NCI-H2029 (cell line): ENCODE measurements at regions not wholly inside any gene's neighbourhood (a gene's known extent, or its start where the extent isn't known, plus 50 kb on each side); places are given as distances from the start of the nearest gene placed in this dataset.
"Not testable (repeated sequence)": the region's sequence is repeated elsewhere in the genome, so short reads cannot be mapped to it uniquely, and the experiment has no call there.

Experiments used
- DNase-seq: peaks from one replicate; lab custom pipeline; 2025; lab: John Stamatoyannopoulos, UW

DNA sequence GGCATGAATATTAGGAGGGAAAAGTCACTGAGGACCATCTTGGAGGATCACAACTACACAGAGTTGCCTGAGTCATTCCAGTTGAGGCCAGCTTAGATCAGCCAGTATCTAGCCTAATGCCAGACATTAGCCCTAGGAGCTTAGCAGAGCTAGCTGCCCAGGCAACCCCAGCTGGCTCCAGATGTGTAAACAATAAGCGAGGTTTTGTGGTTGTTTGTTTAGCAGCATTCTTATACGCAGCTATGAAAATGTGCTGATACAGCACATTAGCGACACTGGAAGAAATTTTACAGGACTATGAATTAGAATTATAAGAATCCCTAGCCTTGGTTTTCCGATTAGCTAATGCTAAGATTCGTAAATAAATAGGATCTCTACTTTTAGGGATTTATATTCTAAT, 59.3 kb downstream of the BTBD3 start:
- peak; percentile 56 for DNase-seq

DNA sequence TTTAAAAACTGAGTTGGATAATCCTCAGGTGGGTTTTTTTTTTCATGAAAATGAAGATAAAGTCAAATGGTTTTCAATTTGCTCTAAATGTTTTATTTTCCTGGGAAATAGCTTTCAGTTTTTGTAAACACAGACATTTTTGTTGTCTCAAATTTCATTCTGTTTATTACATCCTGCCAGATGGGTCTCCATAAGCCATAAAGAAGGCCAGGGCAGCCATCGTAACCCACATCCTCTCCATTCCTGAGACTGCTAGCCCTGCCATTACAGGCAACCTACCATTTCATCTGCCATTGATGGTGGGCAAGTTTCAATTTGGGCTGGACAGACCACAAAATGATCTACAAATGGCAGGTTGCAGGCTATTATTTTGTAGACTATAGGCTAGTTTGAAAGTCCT, 60.8 kb downstream of the BTBD3 start:
- no peak for DNase-seq

DNA sequence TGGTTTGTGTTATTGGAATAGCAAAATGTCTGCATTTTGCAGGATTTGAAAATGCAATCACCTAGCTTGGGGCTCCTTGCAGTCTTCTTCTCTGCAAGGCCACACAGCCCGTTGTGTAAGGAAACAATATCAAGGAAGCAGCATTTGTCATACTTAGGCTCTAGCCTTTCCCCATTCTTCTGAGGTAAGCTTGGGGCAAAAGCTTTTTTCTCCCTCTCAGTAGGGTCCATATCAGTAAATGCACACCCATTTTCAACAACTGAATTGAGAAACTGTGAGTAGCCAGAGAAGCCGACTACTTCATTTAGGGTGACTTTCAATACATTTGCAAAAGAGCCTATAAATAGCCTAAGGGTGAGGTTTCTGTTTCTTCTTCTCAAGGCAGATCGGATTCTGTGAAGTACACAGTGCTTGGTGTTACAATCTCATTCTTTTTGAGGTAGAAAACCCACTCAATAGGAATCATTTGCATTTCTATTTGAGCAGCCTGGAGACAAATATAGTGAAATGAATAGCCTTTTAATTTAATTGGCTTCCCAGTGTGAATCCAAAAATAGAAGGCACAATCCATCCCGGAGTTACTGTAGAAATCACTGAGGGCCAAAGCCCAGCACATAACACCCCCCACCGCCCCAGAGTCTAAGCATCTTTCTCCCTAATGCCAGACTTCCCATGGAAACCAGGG, 61.8 kb downstream of the BTBD3 start:
- no peak for DNase-seq

DNA sequence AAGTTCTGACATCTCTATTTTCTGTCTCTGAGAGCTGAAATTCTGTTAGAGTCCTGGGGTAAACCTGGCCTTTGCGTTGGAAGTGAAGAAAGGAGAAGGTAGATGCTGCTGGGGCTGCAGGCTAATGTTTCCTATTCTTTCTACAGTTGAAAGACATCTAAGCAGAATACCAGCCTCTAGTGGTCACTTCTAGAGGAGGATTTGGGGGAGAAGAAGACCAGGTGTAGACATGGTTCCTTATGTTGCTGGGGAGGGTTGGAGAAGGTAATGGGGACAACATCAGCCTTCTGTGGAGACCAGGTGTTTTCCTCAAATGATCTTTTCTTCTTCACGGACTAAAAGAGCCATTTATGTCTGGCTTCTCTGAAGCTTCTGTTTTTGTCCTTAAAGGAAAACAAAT, 62.6 kb downstream of the BTBD3 start:
- DNase-seq: no peak

DNA sequence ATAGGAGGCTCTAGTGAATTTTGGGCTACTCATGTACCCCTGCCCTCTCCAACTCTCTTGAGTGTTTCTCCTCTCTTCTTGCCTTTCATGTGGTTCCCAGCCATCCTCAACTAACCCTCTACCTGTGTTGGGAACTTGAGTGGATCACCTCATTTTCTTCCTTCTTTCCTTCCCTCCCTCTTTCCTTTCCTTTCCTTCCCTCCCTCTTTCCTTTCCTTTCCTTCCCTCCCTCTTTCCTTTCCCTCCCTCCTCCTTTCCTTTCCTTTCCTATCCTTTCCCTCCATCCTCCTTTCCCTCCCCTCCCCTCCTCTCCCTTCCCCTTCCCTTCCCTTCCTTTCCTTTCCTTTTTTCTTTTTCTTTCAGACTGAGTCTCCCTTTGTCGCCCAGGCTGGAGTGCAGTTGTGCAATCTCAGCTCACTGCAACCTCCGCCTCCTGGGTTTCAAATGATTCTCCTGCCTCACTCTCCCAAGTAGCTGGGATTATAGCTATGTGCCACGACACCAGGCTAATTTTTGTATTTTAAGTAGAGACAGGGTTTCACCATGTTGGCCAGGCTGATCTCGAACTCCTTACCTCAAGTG, 63.8 kb downstream of the BTBD3 start:
- no peak for DNase-seq

DNA sequence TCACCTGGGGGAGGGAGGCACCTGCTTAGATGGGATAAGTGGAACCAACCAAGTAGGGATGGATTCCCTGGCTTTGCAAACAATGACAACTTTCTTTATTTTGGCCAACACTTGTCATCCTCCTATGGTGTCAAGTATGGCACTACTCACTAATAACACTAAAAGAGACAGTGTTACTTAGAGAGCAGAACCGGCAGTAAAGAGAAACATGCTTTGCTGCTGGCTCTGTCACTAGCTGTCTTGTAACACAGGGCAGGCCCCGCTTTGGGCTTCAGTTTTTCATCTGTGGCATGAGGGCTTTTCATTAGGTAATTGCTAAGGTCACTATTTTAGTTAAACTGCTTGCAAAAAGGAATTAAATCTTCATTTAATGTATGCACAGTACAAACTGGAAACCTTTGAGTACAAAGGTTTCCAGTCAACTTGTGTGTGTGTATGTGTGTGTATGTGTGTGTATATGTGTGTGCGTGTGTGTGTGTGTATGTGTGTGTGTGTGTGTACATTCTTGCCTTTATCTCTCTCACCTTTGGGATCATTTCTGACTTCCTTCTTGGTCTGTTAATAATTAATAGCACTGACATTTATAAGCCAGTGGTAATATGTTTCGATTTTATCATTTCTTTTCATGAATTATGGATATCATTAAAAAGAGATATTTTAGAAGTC, 64.7 kb downstream of the BTBD3 start:
- no peak for DNase-seq

- no peak for DNase-seq
Measured at GRCh38 chr20:11982955-11983470, 65.3 kb downstream of the BTBD3 start.

- DNase-seq: no peak
Measured at GRCh38 chr20:11986954-11987353, 69.3 kb downstream of the BTBD3 start.

DNA sequence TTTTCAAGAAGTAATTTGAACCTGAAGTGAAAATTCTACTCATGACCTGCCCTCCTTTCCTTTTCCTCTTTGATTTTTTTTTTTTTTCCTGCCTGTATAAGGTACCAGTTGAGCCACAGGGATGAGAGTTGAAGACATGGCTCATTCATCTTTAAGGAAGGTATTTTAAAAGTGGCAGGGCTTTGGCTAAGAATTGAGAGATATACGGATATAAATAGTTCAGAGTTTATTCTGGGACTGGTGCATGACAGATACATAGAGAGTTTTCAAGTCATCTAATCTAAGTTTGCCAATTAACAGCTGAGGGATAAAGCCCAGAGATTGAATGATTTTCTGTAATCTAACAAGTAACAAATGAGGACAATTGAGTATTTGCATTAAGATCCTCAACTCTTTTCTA, 69.8 kb downstream of the BTBD3 start:
- DNase-seq: no peak

DNA sequence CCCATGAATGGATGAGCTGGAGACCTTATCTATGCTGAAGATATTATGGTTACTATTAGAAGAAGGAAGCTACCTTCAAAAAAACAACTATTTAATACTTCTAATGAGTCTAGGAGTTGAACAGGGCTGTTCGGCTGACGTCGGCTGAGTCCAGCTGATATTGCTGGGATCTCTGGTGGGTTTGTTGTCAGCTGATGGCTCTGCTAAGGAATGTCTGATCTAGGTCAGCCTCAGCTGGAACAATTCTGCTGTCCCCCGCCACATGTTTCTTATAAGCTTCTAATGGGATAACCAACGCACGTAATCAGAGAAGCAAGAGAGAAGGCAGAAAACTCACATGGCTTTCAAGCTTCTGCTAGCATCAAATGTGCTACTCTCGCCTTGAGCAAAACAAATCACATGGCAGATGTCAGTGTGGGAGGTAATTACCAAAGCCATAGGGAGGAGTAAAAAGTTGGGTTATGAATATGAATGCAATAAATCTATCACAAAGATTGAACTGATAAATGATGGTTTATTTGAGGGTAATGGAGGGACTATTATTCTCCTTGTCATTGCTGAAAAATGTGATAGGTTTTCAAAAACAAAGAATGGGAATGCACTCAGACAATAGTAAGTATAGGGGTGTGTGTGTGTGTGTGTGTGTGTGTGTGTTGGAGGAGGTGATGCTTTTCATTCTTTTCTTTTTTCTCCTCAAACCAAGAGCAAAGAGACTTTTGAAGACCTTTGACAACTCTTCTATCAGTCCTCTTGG, 71.5 kb downstream of the BTBD3 start:
- no peak for DNase-seq

DNA sequence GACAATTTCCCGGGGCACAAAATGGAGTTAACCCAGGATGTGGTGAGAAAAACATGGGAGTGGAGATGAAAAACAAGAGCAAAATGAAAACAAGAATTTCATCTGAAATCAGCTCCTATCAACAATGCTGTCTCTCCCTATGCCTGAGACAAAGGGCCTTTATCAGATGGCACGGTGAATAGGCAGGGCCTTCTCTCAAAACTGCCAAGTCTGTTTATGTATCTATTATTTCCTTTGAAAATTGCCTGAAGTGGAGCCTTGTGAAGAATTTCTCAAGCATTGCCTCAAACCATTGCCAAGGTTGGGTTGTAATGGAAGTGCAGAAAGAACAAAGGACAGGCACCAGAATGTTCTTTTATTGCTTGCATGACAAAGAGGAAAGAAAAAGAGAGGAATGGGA, 74.7 kb downstream of the BTBD3 start:
- DNase-seq: no peak

GRCh38 chr20:11993886-11994461, 76.3 kb downstream of the BTBD3 start:
- DNase-seq: no peak

DNA sequence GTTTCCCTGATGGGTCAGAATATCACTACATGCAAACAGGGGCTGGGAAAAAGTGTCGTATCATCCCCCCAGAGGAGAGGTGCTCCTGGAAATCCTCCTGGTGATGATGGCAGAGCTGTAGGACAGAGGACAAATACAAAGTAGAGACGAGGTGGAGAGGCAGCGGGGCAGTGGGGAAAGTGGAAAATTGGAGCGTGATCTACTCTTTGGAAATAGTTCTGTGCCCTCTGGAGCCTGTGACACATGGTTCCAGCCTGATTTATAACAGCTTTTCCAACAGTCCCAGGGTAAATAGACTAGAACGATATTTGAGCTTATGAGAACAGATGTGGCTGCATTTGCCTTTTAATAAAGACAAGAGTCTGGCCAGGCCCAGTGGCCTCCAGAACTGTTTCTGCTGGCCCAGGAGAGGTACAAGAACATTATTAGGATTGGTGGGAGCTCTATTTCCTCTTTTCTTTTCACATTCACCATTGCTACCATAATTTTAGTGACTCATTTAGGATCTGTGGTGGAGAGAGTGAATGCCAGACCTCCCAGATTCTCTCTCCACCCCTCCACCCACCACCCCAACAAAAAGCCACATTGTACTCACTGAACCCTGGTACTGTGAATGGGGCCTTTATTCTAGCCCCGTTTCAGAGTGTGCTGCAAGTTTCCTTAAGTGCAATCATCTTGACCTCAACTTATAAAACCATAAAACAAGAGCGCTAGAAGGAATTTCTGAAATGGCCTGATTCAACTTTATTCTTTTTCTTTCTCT, 78.3 kb downstream of the BTBD3 start:
- no peak for DNase-seq

GRCh38 chr20:12004776-12005175, 87.1 kb downstream of the BTBD3 start:
- DNase-seq: not testable (repeated sequence)

DNA sequence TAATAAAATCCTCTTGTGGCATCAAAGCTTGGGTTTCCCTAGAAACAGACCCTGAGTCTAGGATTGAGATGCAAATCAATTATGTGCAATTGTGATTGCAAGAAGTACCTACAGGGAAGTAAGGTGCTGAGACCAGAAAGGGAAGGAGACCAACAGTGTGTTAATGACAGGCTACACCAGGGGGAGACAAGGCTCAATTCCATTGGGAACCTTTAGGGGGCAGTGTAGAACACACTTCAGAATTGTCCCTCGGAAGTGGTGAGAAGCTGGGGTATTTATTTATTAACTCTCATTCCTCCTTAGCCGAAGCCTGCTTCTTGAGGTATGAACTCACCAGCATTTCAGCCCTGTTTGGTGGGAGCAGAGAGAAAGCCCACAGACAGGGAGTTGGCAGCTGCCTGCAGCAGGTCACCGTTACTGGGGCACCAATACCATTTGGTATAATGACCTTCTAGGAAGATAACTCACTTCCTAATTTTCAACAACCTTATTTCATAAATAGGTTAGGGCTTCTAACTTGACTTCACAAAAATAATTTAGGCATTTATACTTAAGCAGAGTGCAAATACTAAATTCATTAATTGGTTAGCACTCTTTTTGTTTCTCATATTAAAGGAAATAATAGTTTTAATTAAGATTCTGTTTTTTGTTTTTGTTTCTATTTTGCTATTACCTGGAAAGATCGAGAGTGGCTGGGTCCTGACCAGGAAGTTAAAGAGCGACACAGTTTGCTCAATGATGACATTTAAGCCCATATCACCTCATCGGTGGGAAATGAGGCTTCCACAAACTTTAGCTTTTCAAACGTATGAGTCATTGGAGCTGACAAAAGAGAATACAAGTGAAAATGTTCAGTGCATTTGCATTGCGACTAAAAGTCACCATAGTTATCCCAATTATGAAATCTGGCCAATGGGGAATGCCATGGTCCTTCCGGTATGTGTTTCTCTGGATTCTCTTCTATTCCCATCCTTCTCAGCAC, 94.8 kb downstream of the BTBD3 start:
- DNase-seq: peak; percentile 14

- no peak for DNase-seq
Measured at GRCh38 chr20:12014276-12014675, 96.6 kb downstream of the BTBD3 start.

GRCh38 chr20:12014736-12015135, 97.0 kb downstream of the BTBD3 start:
- DNase-seq: no peak

- no peak for DNase-seq
Measured at GRCh38 chr20:12016291-12016690, 98.6 kb downstream of the BTBD3 start.

- no peak for DNase-seq
Measured at GRCh38 chr20:12019715-12020114, 102.0 kb downstream of the BTBD3 start.

DNA sequence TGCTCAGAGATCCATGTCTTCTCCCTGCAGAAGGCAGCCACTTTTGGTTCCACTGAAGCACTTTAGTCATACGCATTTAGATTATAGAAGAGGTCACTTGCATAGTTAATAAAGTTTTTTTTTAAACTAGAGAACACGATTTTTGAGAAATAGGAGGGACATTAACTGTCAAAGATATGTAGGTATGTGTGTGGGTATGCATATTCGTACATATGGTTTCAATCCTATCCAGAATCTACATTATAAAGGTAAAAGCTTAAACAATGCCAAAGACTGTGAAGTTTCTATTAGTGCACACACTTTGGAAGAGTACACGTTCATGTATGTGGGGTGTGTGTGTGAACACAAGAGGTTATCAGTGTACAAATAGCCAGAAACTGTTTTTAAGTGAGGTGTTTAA, 103.2 kb downstream of the BTBD3 start:
- DNase-seq: no peak
